GM12874 (cell line): ENCODE measurements at regions not wholly inside any gene's neighbourhood (a gene's known extent, or its start where the extent isn't known, plus 50 kb on each side); places are given as distances from the start of the nearest gene placed in this dataset.

Experiments used
- CTCF ChIP-seq: IDR thresholded peaks from 2 replicates; pipeline ENCODE4 v1.5.1; 2011; ENCODE audit warnings: low read depth, mild to moderate bottlenecking, control low read depth, low read length, moderate library complexity; ENCODE audit not compliant: insufficient read depth

GRCh38 chr2:239600001-239600593, 199.3 kb upstream of the HDAC4 start:
- TF ChIP-seq CTCF, result no peak

GRCh38 chr2:239599299-239599698, 198.5 kb upstream of the HDAC4 start:
- TF ChIP-seq CTCF, result no peak

GRCh38 chr2:239598732-239599090, 197.9 kb upstream of the HDAC4 start:
- no peak for TF ChIP-seq CTCF

DNA sequence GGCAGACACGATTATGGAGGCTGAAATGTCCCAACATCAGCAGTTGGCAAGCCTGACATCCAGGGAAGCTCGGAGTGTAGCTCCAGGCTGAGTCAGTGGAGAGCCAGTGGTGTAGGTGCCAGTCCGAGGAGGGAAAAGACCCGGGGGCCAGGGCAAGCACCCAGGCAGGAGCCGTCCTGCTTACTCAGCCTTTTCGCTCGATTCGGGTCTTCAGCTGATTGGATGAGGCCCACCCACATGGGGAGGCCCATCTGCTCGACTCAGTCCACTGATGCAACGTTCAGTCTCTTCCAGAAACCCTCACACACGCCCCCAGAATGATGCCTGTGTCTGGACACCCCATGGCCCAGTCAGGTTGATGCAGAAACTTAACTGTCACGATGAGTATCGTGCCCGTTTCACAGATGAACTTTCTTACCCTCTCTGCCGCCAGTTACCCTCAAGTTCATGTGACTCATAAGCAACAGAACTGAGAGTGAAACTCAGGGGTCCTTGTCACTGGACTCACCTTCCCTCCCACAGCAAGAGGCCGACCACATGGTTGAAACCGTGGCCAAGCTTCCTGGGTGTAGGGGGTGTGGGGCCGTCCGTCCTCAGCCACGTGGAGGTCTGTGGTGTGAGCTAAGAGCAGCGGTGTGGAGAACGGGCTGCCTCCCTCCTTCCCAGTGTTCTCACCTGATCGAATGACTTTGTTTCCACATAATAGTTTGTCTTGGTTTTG, 197.4 kb upstream of the HDAC4 start:
- no peak for TF ChIP-seq CTCF

DNA sequence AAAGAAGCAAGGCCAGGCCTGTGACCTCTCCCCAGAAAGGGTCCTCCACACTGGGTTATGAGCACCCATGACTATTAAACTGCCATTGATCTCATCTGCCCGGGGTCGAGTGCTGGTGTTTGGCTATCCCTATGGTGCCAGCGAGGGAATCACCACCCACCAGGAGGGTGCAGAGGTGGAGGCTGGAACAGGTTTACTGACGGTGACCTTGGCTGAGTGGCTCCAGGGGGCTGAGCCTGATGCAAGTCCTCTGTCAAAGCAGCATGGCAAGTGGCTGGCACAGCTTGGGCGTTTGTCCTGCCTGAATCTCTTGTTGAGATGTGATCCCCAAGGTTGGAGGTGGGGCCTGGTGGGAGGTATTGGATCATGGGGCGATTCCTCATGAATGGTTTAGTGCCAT, 196.4 kb upstream of the HDAC4 start:
- no peak for TF ChIP-seq CTCF

- no peak for TF ChIP-seq CTCF
Measured at GRCh38 chr2:239596792-239597191, 196.0 kb upstream of the HDAC4 start.

DNA sequence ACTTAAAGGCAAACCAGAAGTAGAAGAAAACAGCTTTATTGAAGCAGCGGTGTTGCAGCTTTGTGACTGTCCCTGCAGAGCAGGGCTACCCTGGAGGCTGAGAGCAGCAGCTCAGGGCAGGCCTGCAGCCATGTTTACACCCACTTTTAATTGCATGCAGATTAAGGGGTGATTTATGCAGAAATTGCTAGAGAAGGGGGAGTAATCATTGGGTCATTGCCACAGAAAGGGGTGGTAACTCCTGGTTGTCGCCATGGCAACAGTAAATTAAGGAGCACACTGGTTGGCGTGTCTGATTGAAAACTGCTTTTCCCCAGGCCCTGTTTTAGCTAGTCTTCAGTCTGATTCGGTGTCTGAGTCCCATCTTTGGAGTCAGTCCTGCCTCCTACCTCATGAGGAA, 195.4 kb upstream of the HDAC4 start:
- TF ChIP-seq CTCF, result no peak
